MCF 10A (cell line): ENCODE measurements at regions not wholly inside any gene's neighbourhood (a gene's known extent, or its start where the extent isn't known, plus 50 kb on each side); places are given as distances from the start of the nearest gene placed in this dataset.

Experiments
- BruUV-seq: library from RNA; stranded (reverse); fragments of 400-500 nt; replicated peaks from 2 replicates; lab custom pipeline; 2021; lab: Mats Ljungman, UMichigan
- CTCF ChIA-PET: fragments of 300-600 bp; sonication (Branson Sonifier 250); formaldehyde crosslinking; extraction: SDS; loops from one replicate; lab custom pipeline; 2021; ENCODE audit warnings: antibody characterized with exemption, inconsistent platforms; lab: Yijun Ruan, JAX
- POLR2A ChIA-PET: fragments of 300-600, 350-650 bp; sonication (Branson Sonifier 250); formaldehyde crosslinking; extraction: SDS; loops from one replicate; lab custom pipeline; 2020; ENCODE audit warnings: antibody characterized with exemption, inconsistent platforms; lab: Yijun Ruan, JAX
- DNase-seq: peaks from one replicate; pipeline ENCODE4 v3.0.0-alpha.2; 2018; ENCODE audit not compliant: unreplicated experiment
- H3K27ac Mint-ChIP-seq: one replicate; pipeline ENCODE4 v1.8.0; 2022; ENCODE audit warnings: mild to moderate bottlenecking, low read depth, mixed read lengths; ENCODE audit not compliant: unreplicated experiment
- H3K27me3 Mint-ChIP-seq: one replicate; pipeline ENCODE4 v1.8.0; 2022; ENCODE audit warnings: mixed read lengths; ENCODE audit not compliant: insufficient read depth, unreplicated experiment
- H3K36me3 Mint-ChIP-seq: one replicate; pipeline ENCODE4 v1.8.0; 2022; ENCODE audit warnings: mild to moderate bottlenecking, moderate library complexity, mixed read lengths; ENCODE audit not compliant: insufficient read depth, unreplicated experiment
- H3K4me1 Mint-ChIP-seq: one replicate; pipeline ENCODE4 v1.8.0; 2022; ENCODE audit warnings: mixed read lengths; ENCODE audit not compliant: insufficient read depth, unreplicated experiment
- H3K4me3 Mint-ChIP-seq: one replicate; pipeline ENCODE4 v1.8.0; 2022; ENCODE audit warnings: mild to moderate bottlenecking, moderate library complexity, mixed read lengths; ENCODE audit not compliant: unreplicated experiment
- H3K9me3 Mint-ChIP-seq: one replicate; pipeline ENCODE4 v1.8.0; 2022; ENCODE audit warnings: mixed read lengths; ENCODE audit not compliant: unreplicated experiment
- CTCF ChIP-seq: fragments of 200-600 bp; IDR thresholded peaks from one replicate; pipeline ENCODE4 v1.8.0; 2022; ENCODE audit warnings: antibody characterized with exemption, mild to moderate bottlenecking; ENCODE audit not compliant: unreplicated experiment
- intact Hi-C: fragments of 100-400 bp; cut with micrococcal nuclease; formaldehyde crosslinking; loops from 2 replicates; pipeline ENCODE4 v1.14.1; 2022

GRCh38 chr3:40780291-40780924 is 255.6 kb downstream of the ZNF621 start:
- H3K27me3 Mint-ChIP-seq, result no peaks in the 10 kb centered on the region
- no peak overlapping the region for H3K27ac Mint-ChIP-seq
- H3K4me3 Mint-ChIP-seq, result peak overlapping the region; percentile 12
- no peaks in the 10 kb centered on the region for H3K36me3 Mint-ChIP-seq
- POLR2A ChIA-PET, result no interaction called here
- CTCF ChIA-PET, result interaction anchor here (1.1 kb wide), 1 partner anchor 57 kb away, joined by 3 read pairs; no protein-coding TSS in a partner anchor
- DNase-seq, result no peak
- no peak for TF ChIP-seq CTCF
- intact Hi-C loops, result loop anchor here (10.0 kb wide), 1 partner anchor 1344 kb away; no protein-coding TSS in a partner anchor
- no peaks in the 10 kb centered on the region for H3K9me3 Mint-ChIP-seq
- no peaks in the 10 kb centered on the region for H3K4me1 Mint-ChIP-seq
- BruUV-seq, result no TSS peak

GRCh38 chr3:40780925-40781406 is 256.2 kb downstream of the ZNF621 start:
- Mint-ChIP-seq H3K27ac (no peak overlapping the region), H3K9me3 (peaks cover 6% of the 10 kb centered on the region), H3K4me3 (peak overlapping the region; percentile 12), H3K4me1 (no peaks in the 10 kb centered on the region), H3K27me3 (no peaks in the 10 kb centered on the region), H3K36me3 (no peaks in the 10 kb centered on the region)
- DNase-seq, result no peak
- intact Hi-C loops, result loop anchor here (10.0 kb wide), 1 partner anchor 1344 kb away; no protein-coding TSS in a partner anchor
- ChIA-PET CTCF (interaction anchor here (0.6 to 1.2 kb wide), 3 partner anchors 11 to 471 kb away, joined by 3 to 6 read pairs (median 3); no protein-coding TSS in a partner anchor), POLR2A (interaction anchor here (0.6 kb wide), 1 partner anchor 82 kb away, joined by 4 read pairs; no protein-coding TSS in a partner anchor)
- TF ChIP-seq CTCF, result no peak
- no TSS peak for BruUV-seq

GRCh38 chr3:40782111-40782721 is 257.5 kb downstream of the ZNF621 start:
- TF ChIP-seq CTCF, result no peak
- H3K27ac Mint-ChIP-seq, result no peak overlapping the region
- H3K4me3 Mint-ChIP-seq, result no peak overlapping the region
- H3K4me1 Mint-ChIP-seq, result no peaks in the 10 kb centered on the region
- no peaks in the 10 kb centered on the region for H3K36me3 Mint-ChIP-seq
- DNase-seq, result peak; percentile 16
- ChIA-PET CTCF (interaction anchor here (1.2 kb wide), 1 partner anchor 12 kb away, joined by 6 read pairs; no protein-coding TSS in a partner anchor), POLR2A (no interaction called here)
- no TSS peak for BruUV-seq
- peaks cover 8% of the 10 kb centered on the region for H3K9me3 Mint-ChIP-seq
- intact Hi-C loops, result loop anchor here (10.0 kb wide), 1 partner anchor 1343 kb away; no protein-coding TSS in a partner anchor
- no peaks in the 10 kb centered on the region for H3K27me3 Mint-ChIP-seq

GRCh38 chr3:40790746-40791145 is 266.0 kb downstream of the ZNF621 start:
- H3K36me3 Mint-ChIP-seq, result no peaks in the 10 kb centered on the region
- no peak for DNase-seq
- no peak overlapping the region for H3K27ac Mint-ChIP-seq
- no peak overlapping the region for H3K4me3 Mint-ChIP-seq
- peaks cover 4% of the 10 kb centered on the region for H3K9me3 Mint-ChIP-seq
- TF ChIP-seq CTCF, result no peak
- peaks cover 6% of the 10 kb centered on the region for H3K4me1 Mint-ChIP-seq
- CTCF ChIA-PET, result interaction anchor here (0.6 kb wide), 1 partner anchor 610 kb away, joined by 3 read pairs; no protein-coding TSS in a partner anchor
- no TSS peak for BruUV-seq
- intact Hi-C loops, result no loop called here
- H3K27me3 Mint-ChIP-seq, result no peaks in the 10 kb centered on the region
- POLR2A ChIA-PET, result interaction anchor here (1.4 kb wide), 1 partner anchor 11 kb away, joined by 4 read pairs; no protein-coding TSS in a partner anchor
